Mucosa of gallbladder (tissue), 1 donor: ENCODE measurements at regions not wholly inside any gene's neighbourhood (a gene's known extent, or its start where the extent isn't known, plus 50 kb on each side); places are given as distances from the start of the nearest gene placed in this dataset.
A peak's percentile ranks its signal among the peaks of the same experiment; 100 is the strongest.
"Not testable (repeated sequence)": the region's sequence is repeated elsewhere in the genome, so short reads cannot be mapped to it uniquely, and the experiment has no call there.

ENCODE experiments used
- DNase-seq: peaks from one replicate; pipeline ENCODE4 v3.0.0-alpha.2; 2020; ENCODE audit warnings: low spot score
- donor health status: DM: no; HTN: no; CAD: no.

DNA sequence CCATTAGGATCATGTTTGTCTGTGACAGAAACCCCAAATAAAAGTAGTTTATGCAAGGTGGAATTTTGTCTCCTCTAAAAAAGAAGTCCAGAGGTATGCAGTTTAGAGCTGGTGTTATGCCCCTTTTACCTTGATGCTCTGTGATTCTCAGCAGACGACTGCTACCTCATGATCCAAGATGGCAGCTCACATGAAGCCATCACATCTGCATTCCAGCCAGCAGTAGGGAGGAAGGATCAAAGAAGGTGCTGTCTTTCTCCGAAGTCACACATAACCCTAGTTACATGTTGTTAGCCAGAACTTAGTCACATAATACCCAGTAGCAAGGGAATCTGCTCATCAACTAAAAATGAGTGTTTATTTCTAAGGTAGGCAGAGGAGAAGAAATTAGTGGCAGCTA is 135.7 kb upstream of the HS3ST2 start:
- DNase-seq, result no peak

DNA sequence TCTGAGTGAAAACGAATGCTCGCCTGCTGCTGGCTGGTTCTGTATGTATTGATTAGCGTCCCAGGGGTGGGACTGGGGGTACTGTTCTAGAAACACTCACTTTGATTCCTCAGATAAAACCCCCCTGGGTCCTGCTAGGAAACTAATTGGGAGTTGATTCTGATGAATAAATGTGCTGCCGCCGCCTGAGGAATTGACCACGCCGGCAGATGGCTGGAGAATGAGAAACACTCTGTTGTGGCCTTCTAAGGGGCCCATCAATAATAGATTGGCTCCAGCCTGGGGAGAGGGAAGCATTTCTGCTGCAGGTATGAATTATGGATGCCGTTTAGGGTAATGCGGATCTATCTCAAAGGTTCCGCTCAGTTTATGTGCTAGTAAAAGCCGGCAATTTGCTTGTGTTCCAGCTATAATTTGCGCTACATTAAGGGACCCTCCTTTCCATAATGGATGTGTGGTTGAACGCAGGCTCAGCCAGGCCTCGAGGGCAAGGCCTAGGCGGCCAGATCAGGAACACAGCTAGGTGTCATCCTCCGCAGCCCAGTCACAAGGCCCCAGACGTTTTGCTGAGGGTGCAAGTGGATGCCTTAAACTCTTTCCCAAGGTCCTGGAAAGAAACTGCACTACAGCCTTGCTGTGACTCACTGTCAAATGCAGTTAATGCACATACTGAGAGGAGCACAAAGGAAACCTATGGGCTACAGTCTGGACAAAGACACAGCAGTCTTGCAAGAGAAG is 132.2 kb upstream of the HS3ST2 start:
- no peak for DNase-seq

DNA sequence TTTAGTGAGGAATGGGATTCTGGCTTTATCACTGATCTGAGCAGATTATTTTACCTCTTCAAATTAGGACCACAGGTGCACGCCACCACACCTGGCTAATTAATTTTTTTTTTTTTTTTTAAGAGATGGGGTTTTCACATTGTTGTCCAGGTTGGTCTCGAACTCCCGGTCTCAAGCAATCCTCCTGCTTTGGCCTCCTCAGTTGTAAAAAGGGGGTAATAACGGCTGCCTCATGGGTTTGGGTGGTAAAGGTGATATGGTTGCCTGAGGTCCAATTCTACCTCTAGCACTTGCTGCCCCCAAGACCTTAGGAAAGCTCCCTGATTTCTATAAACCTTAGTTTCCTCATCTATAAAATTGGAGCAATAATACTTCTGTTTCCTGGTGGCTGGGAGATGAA is 130.7 kb upstream of the HS3ST2 start:
- DNase-seq, result no peak

DNA sequence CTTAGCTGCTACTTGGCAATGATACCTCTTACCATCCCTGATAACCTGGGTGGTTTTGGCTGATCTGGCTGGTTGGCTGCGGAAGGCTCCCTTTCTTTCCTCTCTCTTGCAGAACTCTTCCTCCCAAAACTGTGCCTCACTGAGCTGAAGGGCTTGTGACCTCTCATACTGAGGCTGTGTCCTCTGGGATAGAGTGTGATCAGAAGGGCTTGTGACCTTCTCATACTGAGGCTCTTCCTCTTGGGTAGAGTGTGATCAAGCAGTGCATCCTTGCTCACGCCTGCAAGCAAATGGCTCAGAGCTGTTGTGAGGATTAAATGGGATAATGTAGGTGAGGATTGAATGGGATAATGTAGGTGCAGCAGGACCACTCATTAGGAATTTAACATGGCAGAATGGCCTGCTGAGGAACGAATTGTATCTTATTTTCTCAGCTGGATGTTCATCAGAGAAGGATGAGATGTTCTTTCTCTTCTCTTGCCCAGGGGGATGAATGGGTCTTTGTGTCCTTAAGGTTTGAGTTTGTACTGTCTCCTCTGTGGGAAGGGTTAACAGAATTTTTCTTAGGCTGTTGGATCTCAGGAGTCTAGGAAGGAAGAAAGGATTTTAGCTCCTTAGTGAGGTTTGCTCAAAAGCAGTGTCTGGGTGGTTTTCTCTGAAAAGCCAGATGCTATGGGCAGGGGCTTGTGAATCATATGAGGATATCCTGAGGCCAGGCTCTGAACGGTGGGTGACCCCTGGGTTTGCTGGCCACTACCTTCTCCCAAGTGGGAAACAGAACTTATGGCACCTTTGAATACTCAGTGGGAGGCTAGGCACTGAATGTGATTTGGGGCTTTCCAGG is 130.0 kb upstream of the HS3ST2 start:
- no peak for DNase-seq

DNA sequence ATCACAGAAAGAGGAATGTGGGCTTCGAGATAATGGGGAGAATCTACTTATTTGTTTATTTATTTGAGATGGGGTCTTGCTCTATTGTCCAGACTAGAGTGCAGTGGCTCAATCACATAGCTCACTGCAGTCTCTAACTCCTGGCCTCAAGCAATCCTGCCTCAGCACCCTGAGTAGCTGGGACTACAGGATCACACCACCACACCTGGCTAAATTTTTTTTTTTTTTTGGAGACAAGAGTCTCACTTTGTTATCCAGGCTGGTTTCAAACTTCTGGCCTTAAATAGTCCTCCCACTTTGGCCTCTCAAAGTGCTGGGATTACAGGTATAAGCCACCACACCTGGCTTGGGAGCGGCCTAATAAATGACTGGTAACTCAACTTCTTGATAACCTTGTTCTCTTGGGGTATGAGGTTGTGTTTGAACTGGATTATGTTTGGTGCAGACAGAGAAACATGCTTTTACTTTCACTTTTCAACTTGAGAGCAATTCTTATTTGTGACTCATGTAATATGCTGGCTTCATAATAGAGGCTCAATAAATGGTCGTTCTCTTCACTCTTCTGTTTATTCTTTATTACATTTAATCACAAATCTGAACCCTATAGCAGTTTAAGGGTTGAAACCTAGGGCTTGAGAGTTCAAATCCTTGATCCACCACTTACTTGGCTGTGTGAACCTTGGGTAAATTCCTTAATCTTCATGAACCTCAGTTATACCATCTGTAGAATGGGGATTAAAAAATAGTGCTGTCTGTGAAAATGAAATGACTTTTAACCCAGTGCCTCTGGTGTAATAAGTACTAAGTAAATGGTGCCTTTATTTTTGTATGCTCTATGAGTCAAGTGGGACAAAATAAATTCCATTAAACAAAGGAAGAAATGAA is 129.1 kb upstream of the HS3ST2 start:
- DNase-seq, result no peak

DNA sequence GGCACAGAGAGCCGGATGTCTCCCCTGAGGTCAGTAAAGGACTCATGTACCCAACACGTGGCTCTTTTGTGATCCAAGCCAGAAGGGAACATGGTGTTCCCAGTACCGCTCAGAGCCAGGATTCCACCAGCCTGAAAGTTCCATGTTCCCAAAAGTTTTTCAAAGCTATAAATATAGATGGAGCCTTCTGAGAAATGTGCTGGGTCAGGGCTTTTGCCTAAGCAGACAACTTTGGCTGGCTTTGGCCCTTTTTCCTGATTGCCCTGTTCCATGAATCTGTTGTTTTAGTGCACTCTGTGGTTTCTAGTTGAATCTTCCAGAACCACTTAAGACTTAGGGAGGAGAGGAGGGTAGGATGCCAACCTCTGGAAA is 128.5 kb upstream of the HS3ST2 start:
- DNase-seq, result peak; percentile 54

DNA sequence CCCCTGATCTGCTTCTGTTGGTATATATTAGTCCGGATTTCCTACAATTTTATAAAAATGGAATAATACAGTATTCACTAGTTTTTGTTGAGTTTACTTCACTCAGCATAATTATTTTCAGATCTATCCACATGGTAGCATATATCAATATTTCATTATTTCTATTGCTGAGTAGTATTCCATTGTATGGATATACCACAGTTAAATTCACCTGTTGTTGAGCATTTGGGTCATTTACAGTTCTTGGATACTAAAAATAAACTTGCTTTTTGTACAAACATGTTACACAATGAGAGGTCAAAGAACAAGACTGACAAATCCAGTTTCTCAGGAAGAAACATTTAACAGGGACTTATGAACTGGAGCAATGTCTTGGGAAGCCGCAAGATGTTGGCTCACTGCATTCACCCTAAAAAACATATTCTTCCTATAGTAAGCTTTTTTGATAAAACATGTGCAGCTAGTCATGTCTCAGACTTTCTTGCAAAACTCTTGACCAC is 126.9 kb upstream of the HS3ST2 start:
- no peak for DNase-seq

DNA sequence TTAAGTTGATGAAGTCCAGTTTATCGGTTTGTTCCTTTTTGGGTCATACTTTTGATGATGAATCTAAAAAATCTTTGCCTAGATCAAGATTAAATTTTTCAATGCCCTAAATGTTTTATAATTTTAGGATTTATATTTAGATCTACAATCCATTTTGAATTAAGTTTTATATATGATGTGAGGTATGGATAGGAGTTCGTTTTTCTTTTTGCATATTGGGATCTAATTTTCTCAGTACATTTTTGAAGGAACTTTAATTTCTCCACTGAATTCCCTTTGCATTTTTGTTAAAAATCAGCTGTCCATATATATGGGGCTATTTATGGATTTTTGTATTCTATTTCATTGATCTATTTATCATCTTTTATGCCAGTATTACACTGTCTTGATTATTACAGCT is 125.5 kb upstream of the HS3ST2 start:
- DNase-seq, result no peak

DNA sequence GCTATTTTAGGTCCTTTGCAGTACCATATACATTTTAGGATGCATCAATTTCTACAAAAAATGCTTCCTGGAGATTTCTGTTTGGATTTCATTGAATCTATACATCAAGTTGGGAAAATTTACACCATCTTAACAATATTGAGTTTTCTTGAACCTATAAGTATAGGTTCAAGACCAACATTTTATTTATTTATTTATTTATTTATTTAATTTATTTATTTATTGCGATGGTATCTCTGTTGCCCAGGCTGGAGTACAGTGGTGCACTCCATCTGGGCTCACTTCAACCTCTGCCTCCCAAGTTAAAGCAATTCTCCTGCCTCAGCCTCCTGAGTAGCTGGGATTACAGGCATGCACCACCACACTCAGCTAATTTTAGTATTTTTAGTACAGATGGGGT is 125.0 kb upstream of the HS3ST2 start:
- DNase-seq, result no peak

DNA sequence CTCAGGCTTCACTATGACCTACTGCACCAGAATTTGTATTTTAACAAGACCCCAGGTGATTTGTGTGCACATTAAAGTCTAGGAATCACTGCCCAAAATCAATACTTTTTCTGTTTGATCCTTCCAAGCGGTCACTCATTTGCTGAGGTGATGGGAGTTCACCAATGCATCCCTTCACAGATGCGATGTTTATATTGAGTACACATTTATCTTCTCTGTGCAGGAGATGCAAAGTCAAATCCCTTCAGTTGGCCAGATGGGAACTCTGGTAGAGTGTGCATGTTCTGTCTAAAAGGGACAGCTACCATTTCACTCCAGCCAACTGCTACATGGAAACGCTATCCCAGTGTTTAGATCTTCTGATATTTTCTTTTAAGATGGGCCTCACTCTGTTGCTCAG is 122.6 kb upstream of the HS3ST2 start:
- DNase-seq, result no peak

DNA sequence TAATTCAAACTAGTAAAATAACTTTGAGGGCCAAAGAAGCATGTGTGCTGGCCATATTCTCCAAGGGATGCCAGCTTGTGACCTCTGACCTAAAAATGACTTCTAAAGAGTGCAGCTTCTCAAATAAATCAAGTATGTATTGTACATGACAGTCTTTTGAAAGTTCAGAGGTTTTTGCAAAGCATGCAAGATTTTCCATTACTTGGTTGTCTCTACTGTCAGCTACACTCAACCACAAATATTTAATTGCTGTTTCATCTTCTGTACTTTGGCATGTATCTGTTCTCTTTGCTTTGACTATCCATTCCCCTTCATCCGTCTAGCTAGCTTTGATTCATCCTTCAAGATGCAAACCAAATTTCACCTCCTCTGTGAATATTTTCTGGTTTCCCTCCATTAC is 121.9 kb upstream of the HS3ST2 start:
- no peak for DNase-seq

DNA sequence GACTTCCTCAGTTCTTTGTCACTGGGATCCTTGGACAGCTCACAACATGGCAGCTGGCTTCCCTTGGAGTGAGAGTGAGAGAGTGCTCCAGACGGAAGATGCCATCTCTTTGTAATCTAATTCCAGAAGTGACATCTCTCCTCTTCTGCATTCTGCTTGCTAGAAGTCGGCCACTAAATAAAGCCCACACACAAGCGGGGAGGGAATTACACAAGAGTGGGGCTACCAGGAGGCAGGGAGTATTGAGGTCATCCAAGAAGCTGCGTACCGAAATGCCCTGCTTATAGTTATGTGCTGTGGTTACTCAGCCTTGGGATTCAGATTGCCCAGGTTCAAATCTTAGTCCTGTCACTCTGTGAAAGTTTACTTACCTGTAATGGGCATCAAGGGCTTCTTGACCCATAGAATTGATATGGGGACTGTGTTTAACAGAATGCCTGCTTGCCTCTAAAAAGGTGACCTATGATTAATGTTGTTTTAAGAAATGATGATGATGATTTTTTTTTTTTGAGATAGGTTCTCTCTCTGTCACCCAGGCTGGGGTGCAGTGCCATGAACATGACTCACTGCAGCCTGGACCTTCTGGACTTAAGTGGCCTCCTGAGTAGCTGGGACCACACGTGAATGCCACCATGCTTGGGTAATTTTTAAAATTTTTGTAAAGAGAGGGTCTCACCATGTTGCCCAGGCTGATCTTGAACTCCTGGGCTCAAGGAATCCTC is 120.9 kb upstream of the HS3ST2 start:
- DNase-seq, result no peak

DNA sequence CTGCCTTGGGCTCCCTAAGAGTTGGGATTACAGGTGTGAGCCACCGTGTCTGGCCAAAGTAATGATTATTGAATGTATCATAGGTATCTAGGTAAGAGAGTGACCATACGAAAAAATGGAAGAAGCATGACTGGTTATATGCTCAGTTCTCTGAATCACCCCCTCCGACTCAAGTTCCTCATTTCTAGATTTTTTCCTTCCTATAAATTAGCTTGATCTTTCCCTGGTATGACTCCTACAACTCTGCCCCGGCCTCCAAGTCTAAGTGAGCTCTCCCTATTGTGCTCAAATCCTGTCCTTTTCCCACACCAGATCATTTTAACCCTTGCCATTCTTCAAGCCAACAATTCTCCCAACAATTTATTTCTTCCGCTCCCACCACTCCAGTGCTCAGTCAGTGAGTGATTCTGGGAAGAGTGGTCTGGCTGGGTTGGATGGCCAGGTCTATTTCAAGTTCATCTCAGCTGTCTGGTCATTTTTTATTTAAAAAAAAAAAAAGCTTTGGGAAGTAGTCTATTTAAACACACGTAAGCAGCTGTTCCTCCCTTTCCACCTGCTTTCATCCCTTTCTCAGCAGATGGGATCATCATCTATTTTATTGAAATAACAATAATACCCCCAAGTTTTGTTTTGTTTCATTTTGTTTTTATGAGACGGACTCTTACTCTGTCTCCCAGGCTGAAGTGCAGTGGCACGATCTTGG is 120.2 kb upstream of the HS3ST2 start:
- DNase-seq, result no peak

DNA sequence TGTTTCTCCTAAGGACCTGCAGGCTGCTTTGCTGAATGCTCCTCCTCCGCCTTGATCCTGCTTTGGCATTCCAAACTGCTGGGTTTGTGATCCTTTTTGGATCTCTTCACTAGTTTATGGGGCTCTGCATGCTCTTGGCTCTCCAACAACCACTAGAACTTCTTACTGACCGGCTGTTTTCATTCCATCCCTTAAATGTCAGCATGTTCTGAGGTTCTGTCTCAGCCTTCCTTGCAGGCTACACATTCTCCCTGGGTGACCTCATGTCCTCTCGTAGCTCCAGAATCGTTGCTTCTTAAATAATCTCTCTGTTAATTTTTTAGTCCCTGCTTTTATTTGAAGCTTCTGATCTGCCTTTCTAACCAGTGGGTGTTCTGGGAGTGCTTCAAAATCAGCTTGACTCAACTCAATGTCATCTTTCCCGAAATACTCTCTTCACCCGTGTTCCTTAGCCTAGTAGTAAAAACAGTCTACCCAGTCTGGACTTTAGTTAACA is 119.0 kb upstream of the HS3ST2 start:
- peak; percentile 42 for DNase-seq

DNA sequence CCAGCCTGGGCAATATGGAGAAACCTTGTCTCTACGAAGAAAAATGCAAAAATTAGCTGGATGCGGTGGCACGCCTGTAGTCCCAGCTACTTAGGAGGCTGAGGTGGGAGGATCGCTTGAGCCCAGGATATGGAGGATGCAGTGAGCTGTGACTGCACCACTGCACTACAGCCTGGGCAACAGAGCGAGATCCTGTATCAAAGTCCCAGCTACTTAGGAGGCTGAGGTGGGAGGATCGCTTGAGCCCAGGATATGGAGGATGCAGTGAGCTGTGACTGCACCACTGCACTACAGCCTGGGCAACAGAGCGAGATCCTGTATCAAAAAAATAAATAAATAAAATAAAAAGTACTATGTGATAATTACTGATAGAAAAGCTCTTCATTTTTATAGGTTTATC is 118.2 kb upstream of the HS3ST2 start:
- DNase-seq, result not testable (repeated sequence)

DNA sequence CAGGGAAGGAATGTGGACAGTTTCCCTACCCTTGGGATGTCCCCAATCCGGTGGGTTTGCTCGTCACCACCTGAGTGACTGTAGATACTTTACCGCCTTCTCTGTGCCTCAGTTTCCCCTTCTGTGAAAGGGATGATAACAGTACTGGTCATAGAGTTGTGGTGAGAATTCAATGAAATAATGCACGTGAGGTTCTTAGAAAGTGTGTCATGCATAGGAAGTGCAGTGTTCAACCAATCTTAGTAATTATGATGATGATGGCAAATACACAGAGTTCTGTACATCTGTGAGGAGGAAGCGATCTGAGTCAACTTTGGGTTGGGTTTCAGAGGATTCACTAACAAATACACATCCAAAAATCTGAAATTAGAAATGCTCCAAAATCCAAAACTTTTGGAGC is 114.6 kb upstream of the HS3ST2 start:
- no peak for DNase-seq

DNA sequence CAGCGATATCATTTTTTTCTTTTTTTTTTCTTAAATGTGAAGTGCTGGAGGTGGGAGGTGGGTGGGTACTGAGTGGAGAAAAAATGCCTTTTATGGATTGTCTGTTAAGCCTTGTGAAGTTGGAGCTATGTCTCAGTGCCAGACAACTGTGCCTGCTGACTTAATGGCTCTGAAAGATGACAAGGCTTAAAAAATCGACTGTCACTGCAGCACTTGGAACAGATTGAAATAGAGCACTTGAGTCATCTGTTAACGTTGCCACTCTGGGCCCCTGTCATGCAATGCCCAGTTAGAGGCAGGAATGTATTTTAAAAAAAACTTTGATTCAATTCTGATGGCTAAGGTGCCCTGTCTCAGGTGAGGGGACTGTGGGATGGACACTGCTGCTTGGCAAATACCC is 108.2 kb upstream of the HS3ST2 start:
- DNase-seq, result no peak

DNA sequence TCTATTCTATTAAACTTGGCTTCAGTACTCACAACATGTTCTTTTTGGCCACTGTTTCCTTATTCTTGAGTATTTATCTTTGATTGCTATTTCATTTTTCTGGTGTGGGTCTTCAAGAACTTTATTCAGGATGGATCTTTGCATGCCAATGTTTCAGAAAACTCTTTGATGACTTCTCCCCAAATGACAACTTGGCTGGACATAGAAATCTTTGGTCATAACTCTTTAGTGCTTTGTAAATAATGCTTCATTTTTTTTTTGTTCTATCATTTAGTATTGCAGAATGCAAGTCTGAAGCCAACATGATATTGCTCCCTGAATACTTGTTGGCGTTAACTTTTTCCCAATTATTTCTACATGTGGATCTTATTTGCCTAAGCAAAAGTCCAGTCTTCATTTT is 103.6 kb upstream of the HS3ST2 start:
- no peak for DNase-seq

DNA sequence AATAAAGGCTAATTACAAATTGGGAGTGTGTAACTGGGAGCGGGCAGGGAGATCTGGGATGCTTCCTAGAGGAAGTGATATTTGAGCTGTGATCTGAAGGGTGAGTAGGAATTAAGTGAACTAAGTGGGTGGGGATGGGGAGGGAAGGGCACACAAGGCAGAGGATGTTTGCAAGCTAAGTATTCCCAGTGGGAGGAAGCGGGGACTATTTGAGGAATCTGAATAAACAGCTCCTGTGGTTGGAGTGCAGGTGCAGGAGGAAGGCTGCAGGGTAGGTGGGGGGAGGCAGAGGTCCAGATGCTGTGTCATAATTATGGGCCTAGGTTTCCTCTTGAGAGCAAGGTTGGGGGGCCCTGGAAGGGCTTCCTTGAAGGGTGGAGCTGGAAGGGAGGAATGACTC is 102.1 kb upstream of the HS3ST2 start:
- no peak for DNase-seq

DNA sequence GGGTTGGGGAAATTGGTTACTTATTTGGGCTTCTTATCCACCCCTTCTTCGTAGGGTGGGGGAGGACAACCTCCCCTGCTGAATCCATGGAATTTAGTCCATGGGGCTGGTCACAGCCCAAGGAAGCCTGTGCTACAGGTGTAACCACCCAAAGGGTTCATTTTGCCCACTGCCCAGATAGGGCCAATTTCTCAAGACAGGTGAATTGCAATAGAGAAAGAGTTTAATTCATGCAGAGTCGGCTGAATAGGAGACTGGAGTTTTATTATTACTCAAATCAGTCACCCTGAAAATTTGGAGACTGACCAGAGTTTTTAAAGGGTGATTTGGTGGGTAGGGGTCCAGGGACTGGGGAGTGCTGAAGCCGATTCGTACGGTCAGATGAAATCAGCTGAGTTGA is 101.5 kb upstream of the HS3ST2 start:
- no peak for DNase-seq

DNA sequence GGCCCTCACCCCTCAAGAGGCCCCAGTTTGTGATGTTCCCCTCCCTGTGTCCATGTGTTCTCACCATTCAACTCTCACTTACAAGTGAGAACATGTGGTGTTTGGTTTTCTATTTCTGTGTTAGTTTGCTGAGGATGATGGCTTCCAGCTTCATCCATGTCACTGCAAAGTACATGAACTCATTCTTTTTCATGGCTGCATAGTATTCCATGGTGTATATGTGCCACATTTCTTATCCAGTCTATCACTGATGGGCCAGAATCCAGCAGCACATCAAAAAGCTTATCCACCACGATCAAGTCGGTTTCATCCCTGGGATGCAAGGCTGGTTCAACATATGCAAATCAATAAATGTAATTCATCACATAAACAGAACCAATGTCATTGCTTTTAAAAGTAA is 95.4 kb upstream of the HS3ST2 start:
- DNase-seq, result not testable (repeated sequence)
